Nephron (organoid): ENCODE measurements at regions not wholly inside any gene's neighbourhood (a gene's known extent, or its start where the extent isn't known, plus 50 kb on each side); places are given as distances from the start of the nearest gene placed in this dataset.
"Not testable (repeated sequence)": the region's sequence is repeated elsewhere in the genome, so short reads cannot be mapped to it uniquely, and the experiment has no call there.

ENCODE experiments used
- H3K27ac Mint-ChIP-seq, 3 experiments: 2 replicates each; pipeline ENCODE4 v1.8.0; 2020; ENCODE audit warnings: mixed read lengths in 3 of 3, mild to moderate bottlenecking in 2 of 3, moderate library complexity in 1 of 3
- H3K27me3 Mint-ChIP-seq: 2 replicates; pipeline ENCODE4 v1.8.0; 2021; ENCODE audit warnings: low read depth, mild to moderate bottlenecking, moderate library complexity, mixed read lengths
- H3K36me3 Mint-ChIP-seq: 2 replicates; pipeline ENCODE4 v1.8.0; 2020; ENCODE audit warnings: low read depth, mixed read lengths
- H3K4me1 Mint-ChIP-seq: 2 replicates; pipeline ENCODE4 v1.8.0; 2020; ENCODE audit warnings: mixed read lengths
- H3K4me3 Mint-ChIP-seq, 3 experiments: 2 replicates each; pipeline ENCODE4 v1.8.0; 2020; ENCODE audit warnings: mild to moderate bottlenecking in 3 of 3, mixed read lengths in 3 of 3, moderate library complexity in 2 of 3
- H3K9me3 Mint-ChIP-seq: 2 replicates; pipeline ENCODE4 v1.8.0; 2020; ENCODE audit warnings: mixed read lengths
- TF ChIP-seq, protein P1 (sequence below), 3 experiments: fragments of 200-600 bp; sonication (generic); IDR thresholded peaks; one replicate each; pipeline ENCODE4 v1.5.0; 2021; ENCODE audit warnings: antibody characterized with exemption in 3 of 3; ENCODE audit not compliant: unreplicated experiment in 3 of 3

DNA sequence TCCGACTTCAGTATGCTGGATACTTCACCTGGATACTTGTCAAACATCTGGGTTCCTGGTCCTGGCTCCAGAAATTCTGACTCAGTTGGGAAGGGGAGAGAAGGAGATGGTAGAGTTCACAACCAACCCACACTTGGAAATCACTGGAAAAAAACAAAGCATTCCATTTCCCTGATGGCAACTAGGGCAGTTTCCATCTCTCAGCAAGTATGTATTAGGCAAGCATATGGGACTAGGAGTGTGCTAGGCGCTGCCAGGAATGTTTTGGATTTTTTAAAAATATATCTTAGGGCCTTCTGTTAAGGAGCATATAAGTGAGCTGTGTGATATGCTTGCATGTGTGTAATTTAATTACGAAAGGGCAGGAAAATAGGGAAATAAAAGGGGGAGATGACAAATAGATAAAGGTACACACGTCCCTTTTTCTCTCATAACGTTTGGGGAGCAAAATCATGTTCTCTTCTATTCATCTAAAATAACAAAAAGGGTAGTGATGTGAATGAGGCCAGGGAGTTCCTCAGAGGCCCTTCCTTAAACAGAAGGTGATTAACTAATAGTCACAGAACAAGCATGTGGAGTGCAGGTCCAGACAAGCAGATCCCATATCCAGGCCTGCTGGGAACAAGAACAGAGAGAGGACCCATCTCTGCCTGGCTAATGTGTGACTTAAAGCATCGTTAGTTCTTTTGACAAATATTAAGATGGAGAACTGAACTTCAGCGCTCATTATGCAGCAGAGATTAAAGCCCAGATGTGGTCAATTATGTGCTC, 64.5 kb upstream of the NFE2L3 start:
- Mint-ChIP-seq H3K36me3 (no peaks in the 10 kb centered on the region), H3K4me3 (no peak overlapping the region), H3K27me3 (no peaks in the 10 kb centered on the region), H3K27ac (no peak overlapping the region), H3K4me1 (peaks cover 12% of the 10 kb centered on the region), H3K9me3 (no peaks in the 10 kb centered on the region)
- TF ChIP-seq, protein P1, sequence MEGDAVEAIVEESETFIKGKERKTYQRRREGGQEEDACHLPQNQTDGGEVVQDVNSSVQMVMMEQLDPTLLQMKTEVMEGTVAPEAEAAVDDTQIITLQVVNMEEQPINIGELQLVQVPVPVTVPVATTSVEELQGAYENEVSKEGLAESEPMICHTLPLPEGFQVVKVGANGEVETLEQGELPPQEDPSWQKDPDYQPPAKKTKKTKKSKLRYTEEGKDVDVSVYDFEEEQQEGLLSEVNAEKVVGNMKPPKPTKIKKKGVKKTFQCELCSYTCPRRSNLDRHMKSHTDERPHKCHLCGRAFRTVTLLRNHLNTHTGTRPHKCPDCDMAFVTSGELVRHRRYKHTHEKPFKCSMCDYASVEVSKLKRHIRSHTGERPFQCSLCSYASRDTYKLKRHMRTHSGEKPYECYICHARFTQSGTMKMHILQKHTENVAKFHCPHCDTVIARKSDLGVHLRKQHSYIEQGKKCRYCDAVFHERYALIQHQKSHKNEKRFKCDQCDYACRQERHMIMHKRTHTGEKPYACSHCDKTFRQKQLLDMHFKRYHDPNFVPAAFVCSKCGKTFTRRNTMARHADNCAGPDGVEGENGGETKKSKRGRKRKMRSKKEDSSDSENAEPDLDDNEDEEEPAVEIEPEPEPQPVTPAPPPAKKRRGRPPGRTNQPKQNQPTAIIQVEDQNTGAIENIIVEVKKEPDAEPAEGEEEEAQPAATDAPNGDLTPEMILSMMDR (IDR thresholded peaks at IDR 0.05; ENCODE audit: unreplicated experiment in 3 of 3): no peak

DNA sequence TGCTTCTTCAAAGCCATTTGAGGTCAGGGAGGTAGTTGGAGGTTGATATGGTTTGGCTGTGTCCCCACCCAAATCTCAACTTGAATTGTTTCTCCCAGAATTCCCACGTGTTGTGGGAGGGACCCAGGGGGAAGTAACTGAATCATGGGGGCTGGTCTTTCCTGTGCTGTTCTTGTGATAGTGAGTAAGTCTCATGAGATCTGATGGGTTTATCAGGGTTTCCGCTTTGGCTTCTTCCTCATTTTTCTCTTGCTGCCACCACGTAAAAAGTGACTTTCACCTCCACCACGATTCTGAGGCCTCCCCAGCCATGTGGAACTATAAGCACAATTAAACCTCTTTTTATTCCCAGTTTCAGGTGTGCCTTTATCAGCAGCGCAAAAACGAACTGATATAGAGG, 62.5 kb upstream of the NFE2L3 start:
- not testable (repeated sequence) for H3K27ac Mint-ChIP-seq, H3K9me3 Mint-ChIP-seq, H3K4me3 Mint-ChIP-seq, H3K27me3 Mint-ChIP-seq, H3K4me1 Mint-ChIP-seq, H3K36me3 Mint-ChIP-seq

- Mint-ChIP-seq H3K9me3 (no peaks in the 10 kb centered on the region), H3K4me3 (peak overlapping the region; percentile 1 to 3 (median 2)), H3K27me3 (peaks cover 8% of the 10 kb centered on the region)
Measured at GRCh38 chr7:26090927-26091519, 61.0 kb upstream of the NFE2L3 start.

DNA sequence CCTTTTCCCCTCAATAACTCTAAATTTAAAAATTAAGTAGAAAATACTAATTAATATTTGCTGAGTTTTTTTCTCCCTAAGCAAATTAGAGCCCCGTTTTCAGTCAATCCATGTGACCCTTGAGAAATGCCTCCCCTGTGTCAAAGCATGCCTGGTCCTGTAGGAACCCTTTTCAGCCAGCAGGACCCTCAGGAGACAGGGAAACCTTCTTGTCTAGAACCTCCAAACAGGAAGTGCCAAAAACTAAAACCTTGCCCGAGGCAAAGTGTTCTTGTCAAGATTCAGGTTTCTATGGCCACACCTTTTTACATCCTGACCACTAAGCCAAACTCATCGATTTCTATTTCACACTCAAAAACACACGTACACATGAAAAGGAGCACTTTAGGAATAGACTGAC, 60.1 kb upstream of the NFE2L3 start:
- Mint-ChIP-seq H3K27me3 (peaks cover 8% of the 10 kb centered on the region), H3K36me3 (no peaks in the 10 kb centered on the region), H3K9me3 (no peaks in the 10 kb centered on the region), H3K4me3 (no peak overlapping the region), H3K4me1 (peaks cover 6% of the 10 kb centered on the region), H3K27ac (no peak overlapping the region)
- TF ChIP-seq, protein P1 (IDR thresholded peaks at IDR 0.05; ENCODE audit: unreplicated experiment in 3 of 3): peak; percentile 21 to 41 (median 30)

More at GRCh38 chr7:26090927-26091519, 61.0 kb upstream of the NFE2L3 start:
- peaks cover 6% of the 10 kb centered on the region for H3K4me1 Mint-ChIP-seq
- TF ChIP-seq, protein P1 (IDR thresholded peaks at IDR 0.05; ENCODE audit: unreplicated experiment in 3 of 3): peak; percentile 70 to 84 (median 78)
- peak overlapping the region in 1 of 3 experiments; percentile 54 for H3K27ac Mint-ChIP-seq
- no peaks in the 10 kb centered on the region for H3K36me3 Mint-ChIP-seq

DNA sequence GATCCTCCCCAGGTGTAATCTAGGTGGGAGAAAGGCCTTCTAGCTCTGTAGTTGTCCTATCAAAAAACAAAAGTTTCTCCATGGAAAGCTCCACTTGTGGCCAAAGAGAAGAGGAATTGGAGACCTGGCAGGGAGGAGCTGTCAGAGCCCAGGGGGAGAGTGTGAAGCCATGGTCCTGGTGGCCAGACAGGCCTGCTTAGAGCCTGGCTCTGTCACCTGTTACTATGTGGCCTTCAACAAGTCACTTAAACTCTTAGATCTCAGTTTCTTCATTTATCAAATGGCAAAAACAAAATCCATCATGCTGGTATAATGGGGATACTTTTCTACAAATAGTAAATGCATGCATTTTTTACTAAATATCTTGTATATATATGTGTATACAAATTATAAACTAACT, 59.0 kb upstream of the NFE2L3 start:
- Mint-ChIP-seq H3K4me3 (no peak overlapping the region), H3K9me3 (no peaks in the 10 kb centered on the region), H3K27ac (no peak overlapping the region), H3K4me1 (peaks cover 6% of the 10 kb centered on the region), H3K27me3 (peaks cover 8% of the 10 kb centered on the region), H3K36me3 (no peaks in the 10 kb centered on the region)
- TF ChIP-seq, protein P1 (IDR thresholded peaks at IDR 0.05; ENCODE audit: unreplicated experiment in 3 of 3): no peak

- H3K4me3 Mint-ChIP-seq: no peak overlapping the region
- no peaks in the 10 kb centered on the region for H3K36me3 Mint-ChIP-seq
- H3K27me3 Mint-ChIP-seq: peaks cover 11% of the 10 kb centered on the region
Measured at GRCh38 chr7:26096136-26096535, 55.9 kb upstream of the NFE2L3 start.

More at GRCh38 chr7:26096136-26096535, 55.9 kb upstream of the NFE2L3 start:
- Mint-ChIP-seq H3K4me1 (peaks cover 6% of the 10 kb centered on the region), H3K9me3 (no peaks in the 10 kb centered on the region), H3K27ac (no peak overlapping the region)
- TF ChIP-seq, protein P1 (IDR thresholded peaks at IDR 0.05; ENCODE audit: unreplicated experiment in 3 of 3): no peak
